ENCODE measurements at regions not wholly inside any gene's neighbourhood (a gene's known extent, or its start where the extent isn't known, plus 50 kb on each side); places are given as distances from the start of the nearest gene placed in this dataset.

DNA sequence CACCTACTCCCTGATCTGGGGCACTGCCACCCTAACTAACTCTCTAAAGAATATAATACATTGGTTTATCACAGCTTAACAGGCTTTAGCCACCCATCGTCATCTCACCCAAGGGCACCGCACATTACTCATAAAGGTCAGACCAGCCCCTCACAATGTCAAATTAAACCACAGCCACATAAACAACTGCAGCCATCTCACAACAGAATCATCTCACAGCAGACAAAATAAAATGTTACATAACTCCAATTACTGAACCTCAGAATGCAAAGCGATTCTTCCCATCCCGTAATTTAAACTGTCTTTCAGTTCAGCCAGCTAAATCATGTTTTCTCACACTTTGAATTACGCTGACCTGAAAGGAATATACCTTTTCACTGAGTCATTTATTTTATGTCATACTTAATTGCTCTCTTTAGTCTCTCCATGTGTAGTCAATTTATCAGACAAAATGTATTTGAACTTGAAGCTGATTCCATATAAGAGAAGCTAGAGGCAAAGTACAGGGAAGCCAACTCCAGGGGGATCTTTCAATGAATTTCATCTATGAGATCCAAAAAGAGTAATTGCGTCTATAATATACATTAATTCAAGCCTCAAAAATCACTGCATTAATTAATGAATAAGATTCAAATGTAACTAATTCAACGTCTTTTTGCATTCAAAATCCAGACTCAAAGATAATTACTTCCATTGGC lies 96.9 kb upstream of the NEBL start:
- TF ChIP-seq PAX5 (IDR thresholded peaks at IDR 0.05; ENCODE audit: insufficient read depth, low read length, severe bottlenecking) (no peak), POLR2A (IDR thresholded peaks at IDR 0.05; ENCODE audit: low read depth, low read length) (no peak), POLR2AphosphoS5 (IDR thresholded peaks at IDR 0.05; ENCODE audit: low read depth, low read length) (no peak), TAF1 (IDR thresholded peaks at IDR 0.05; ENCODE audit: low read depth, low read length) (no peak), SPI1 (IDR thresholded peaks at IDR 0.05; ENCODE audit: low read depth, low read length) (no peak)

Measured in GM12891 (cell line).